ENCODE measurements at regions not wholly inside any gene's neighbourhood (a gene's known extent, or its start where the extent isn't known, plus 50 kb on each side); places are given as distances from the start of the nearest gene placed in this dataset.

GRCh38 chr10:8438603-8439002 is 384.1 kb downstream of the GATA3 start:
- no peak for TF ChIP-seq CTCF (IDR thresholded peaks at IDR 0.05; ENCODE audit: insufficient read depth, low read length, poor library complexity, severe bottlenecking)
- TF ChIP-seq EZH2phosphoT487 (conservative IDR thresholded peaks at IDR 0.05; ENCODE audit: low read length) = no peak
